Activated T-cell treated with anti-CD3 and anti-CD28 coated beads, Interleukin-2, amount 50 U/mL, for 72 hours (primary cell): ENCODE measurements at regions not wholly inside any gene's neighbourhood (a gene's known extent, or its start where the extent isn't known, plus 50 kb on each side); places are given as distances from the start of the nearest gene placed in this dataset.
A peak's percentile ranks its signal among the peaks of the same experiment; 100 is the strongest.

ENCODE experiments used
- ATAC-seq, 2 donors: fragments of 150-1000 bp; cut with Tn5 transposase; replicated peaks in 1 of 2; 2 replicates each; pipeline ENCODE4 v1.10.0; 2021; ENCODE audit warnings: moderate library complexity in 2 of 2, mild to moderate bottlenecking in 1 of 2
- DNase-seq, 2 donors: peaks; one replicate each; pipeline ENCODE4 v3.0.0; 2021 to 2022; ENCODE audit warnings: mixed read lengths in 1 of 2
- H3K27ac Mint-ChIP-seq: one replicate; pipeline ENCODE4 v1.8.0; 2022; ENCODE audit warnings: mild to moderate bottlenecking, moderate library complexity, mixed read lengths
- H3K27me3 Mint-ChIP-seq: one replicate; pipeline ENCODE4 v1.8.0; 2022; ENCODE audit warnings: low read depth, mixed read lengths
- H3K36me3 Mint-ChIP-seq, 2 donors: one replicate each; pipeline ENCODE4 v1.8.0; 2022; ENCODE audit warnings: mixed read lengths in 2 of 2, mild to moderate bottlenecking in 1 of 2; ENCODE audit not compliant: insufficient read depth in 2 of 2
- H3K4me1 Mint-ChIP-seq: one replicate; pipeline ENCODE4 v1.8.0; 2022; ENCODE audit warnings: low read depth, mixed read lengths
- H3K4me3 Mint-ChIP-seq, 2 donors: one replicate each; pipeline ENCODE4 v1.8.0; 2022; ENCODE audit warnings: mild to moderate bottlenecking in 2 of 2, mixed read lengths in 2 of 2, moderate library complexity in 2 of 2
- H3K9me3 Mint-ChIP-seq, 2 donors: one replicate each; pipeline ENCODE4 v1.8.0; 2022; ENCODE audit warnings: mixed read lengths in 2 of 2

DNA sequence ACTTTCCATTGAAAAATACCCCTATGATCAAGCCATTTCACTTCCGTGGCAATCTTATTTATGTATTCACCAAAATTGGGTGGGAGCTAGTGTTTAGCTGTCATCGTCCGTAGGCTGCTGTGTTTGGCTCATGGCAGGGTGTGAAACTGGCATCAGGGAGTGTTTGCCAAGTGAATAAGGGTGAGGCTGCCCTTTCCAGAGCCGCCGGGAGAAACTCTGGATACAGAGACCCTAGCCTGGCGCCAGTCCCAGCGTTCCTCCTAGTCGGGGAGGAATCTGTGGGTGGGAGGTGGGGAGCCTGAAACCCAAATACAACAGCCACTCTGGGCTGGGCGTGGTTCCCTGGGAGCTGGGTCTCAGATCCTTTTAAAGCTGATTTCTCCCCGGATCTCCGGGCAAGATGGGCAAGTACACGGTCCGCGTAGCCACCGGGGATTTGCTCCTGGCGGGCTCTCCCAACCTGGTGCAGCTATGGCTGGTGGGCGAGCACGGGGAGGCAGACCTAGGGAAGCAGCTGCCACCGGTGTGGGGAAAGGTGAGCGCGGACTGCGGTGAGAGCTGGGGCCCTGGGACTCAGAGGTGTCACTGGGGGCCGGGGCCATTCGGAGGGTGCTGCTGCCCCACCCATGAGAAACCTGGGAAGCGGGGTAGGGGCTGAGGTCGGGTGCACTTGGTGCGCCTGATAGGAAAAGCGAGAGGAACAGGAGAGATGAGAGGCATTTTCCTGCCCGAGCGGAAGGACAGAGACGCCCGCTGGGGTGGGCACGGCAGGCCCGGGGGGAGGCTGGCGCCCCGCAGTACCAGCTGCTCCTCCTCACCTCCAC is 62.1 kb upstream of the TEKT1 start:
- Mint-ChIP-seq H3K27ac (no peak overlapping the region), H3K27me3 (peaks cover 60% of the 10 kb centered on the region), H3K4me1 (no peaks in the 10 kb centered on the region), H3K4me3 (peak overlapping the region in 1 of 2 donors; percentile 11), H3K36me3 (peaks cover 0 to 3% of the 10 kb centered on the region in 2 donors), H3K9me3 (no peaks in the 10 kb centered on the region)
- ATAC-seq (no peak), DNase-seq (no peak)

- DNase-seq (peak; percentile 25 to 38), ATAC-seq (no peak)
- H3K9me3 Mint-ChIP-seq: no peaks in the 10 kb centered on the region
- no peaks in the 10 kb centered on the region for H3K4me1 Mint-ChIP-seq
- H3K27ac Mint-ChIP-seq: no peak overlapping the region
- H3K27me3 Mint-ChIP-seq: peaks cover 58% of the 10 kb centered on the region
- H3K36me3 Mint-ChIP-seq: peaks cover 0 to 3% of the 10 kb centered on the region in 2 donors
- H3K4me3 Mint-ChIP-seq: peak overlapping the region in 1 of 2 donors; percentile 11
These were observed 62.6 kb upstream of the TEKT1 start for GRCh38 chr17:6894206-6894528.

DNA sequence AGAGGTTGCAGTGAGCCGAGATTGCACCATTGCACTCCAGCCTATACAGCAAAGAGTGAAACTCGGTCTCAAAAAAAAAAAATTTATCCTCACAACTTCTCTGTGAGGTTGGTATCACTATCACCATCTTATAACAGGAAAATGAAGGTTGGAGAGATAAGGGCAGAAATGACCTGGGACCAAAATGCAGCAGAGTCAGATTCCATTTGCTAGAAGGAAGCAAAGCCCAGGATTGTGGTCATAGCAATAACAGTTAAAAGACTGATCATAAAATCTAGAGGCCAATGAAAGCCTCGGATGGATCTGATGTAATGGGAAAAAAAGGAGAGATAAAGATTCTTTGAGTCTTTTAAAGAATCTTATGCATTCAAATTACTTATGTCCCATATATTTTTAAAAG is 69.6 kb upstream of the TEKT1 start:
- Mint-ChIP-seq H3K36me3 (no peaks in the 10 kb centered on the region), H3K27me3 (peaks cover 12% of the 10 kb centered on the region), H3K4me1 (no peaks in the 10 kb centered on the region), H3K4me3 (no peak overlapping the region), H3K9me3 (no peaks in the 10 kb centered on the region), H3K27ac (no peak overlapping the region)
- DNase-seq: no peak
- ATAC-seq: no peak

GRCh38 chr17:6903326-6903900 is 71.9 kb upstream of the TEKT1 start:
- H3K27ac Mint-ChIP-seq: no peak overlapping the region
- H3K27me3 Mint-ChIP-seq: no peaks in the 10 kb centered on the region
- no peak for DNase-seq
- ATAC-seq: no peak
- H3K4me3 Mint-ChIP-seq: no peak overlapping the region
- no peaks in the 10 kb centered on the region for H3K4me1 Mint-ChIP-seq
- H3K36me3 Mint-ChIP-seq: no peaks in the 10 kb centered on the region
- no peaks in the 10 kb centered on the region for H3K9me3 Mint-ChIP-seq

DNA sequence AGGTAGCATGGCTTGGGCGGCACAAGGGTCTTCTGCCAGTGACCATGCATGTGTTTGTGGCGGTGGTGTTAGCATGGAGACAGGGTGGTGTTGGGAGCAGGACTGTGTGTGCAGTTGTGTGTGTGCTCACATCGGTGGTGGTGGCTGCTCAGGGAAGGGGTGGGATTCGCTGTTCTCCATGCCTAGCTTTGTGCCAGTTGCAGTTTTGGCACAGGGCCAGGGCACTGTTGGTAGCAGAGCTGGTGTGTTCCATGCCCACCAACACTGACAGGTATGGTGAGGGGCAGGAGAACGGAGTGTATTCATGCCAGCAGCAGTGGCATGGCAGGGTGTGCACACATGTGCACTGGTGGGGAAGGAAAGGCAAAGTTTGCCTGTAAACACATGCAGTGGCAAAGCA is 77.3 kb upstream of the TEKT1 start:
- Mint-ChIP-seq H3K27ac (no peak overlapping the region), H3K9me3 (no peaks in the 10 kb centered on the region), H3K36me3 (no peaks in the 10 kb centered on the region), H3K4me3 (no peak overlapping the region), H3K4me1 (peaks cover 19% of the 10 kb centered on the region), H3K27me3 (peaks cover 6% of the 10 kb centered on the region)
- DNase-seq (no peak), ATAC-seq (no peak)

DNA sequence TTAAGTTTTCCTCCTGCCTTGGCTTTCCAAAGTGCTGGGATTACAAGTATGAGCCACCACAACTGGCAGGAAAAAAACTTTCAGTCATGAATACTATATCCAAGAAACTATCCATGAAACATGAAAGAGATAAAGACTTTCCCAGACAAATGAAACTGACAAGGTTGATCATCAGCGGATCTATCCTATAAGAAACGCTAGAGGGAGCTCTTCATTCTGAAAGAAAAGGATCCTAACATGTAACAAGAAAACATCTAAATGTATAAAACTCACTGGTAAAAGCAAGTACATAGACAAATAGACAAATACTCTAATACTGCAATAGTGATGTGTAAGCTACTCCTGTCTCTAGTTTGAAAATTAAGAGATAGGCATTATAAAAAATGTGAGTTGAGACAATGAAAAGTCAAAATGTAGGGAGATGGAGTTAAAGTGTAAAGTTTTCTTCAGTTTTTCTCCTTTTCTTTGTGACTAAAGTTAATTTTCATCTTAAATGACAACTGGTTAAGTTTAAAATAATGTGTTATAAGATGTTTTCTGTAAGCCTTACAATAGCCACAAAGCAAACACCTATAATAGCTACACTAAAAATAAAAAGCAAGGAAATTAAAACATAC is 79.6 kb upstream of the TEKT1 start:
- no peaks in the 10 kb centered on the region for H3K9me3 Mint-ChIP-seq
- peaks cover 6% of the 10 kb centered on the region for H3K27me3 Mint-ChIP-seq
- ATAC-seq: no peak
- no peak overlapping the region for H3K4me3 Mint-ChIP-seq
- DNase-seq: no peak
- H3K36me3 Mint-ChIP-seq: no peaks in the 10 kb centered on the region
- H3K27ac Mint-ChIP-seq: peak overlapping the region; percentile 72
- H3K4me1 Mint-ChIP-seq: peaks cover 26% of the 10 kb centered on the region

DNA sequence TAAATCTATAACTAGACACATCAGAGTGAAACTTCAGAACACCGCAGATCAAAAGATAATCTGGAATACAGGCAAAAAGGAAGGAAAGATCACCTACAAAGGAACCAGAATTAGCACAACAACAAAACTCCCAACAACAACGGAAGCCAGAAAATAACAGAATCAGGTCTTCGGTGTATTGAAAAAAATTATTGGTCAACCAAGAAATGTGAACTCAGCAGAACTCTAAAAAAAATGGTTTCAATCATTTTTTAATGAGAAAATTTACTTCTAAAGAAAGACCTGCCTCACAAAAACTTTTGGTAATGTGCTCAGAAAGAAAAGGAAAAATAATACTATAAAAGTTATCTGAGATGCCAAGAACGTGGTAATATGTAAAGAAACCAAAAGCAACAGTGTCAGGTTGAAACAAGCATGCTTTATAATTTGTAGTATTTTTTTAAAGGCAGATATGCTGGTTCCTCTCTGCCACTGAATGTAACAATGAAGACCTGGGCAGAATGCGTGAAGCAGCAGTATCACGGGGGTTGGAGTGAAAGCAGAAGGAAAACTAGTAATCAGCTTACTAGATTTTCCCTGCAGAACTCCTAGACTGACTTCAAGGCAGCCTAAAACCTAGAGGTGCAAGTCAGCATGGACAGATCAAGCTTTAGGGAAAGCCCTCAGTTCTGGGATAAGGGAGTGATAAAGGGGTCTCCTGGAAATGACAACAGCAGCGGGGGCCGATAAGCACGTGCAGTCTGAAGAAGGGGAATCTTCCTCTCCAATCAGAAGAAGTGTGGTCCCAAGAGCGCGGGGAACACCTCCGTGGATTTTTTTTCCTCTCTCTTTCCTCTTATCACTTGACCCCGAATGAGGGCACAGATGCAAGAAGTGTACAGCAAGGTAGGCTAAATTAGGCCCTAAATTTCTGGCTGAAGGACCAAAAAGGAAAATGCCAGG is 80.9 kb upstream of the TEKT1 start:
- Mint-ChIP-seq H3K36me3 (no peaks in the 10 kb centered on the region), H3K4me1 (peaks cover 26% of the 10 kb centered on the region), H3K4me3 (peak overlapping the region in 1 of 2 donors; percentile 23), H3K27ac (no peak overlapping the region), H3K9me3 (no peaks in the 10 kb centered on the region), H3K27me3 (peaks cover 6% of the 10 kb centered on the region)
- DNase-seq (no peak), ATAC-seq (no peak)

GRCh38 chr17:6913608-6914443 is 82.0 kb upstream of the ALOX12 start:
- DNase-seq (peak; percentile 78 to 83), ATAC-seq (peak; percentile 77 to 81)
- H3K27me3 Mint-ChIP-seq: peaks cover 6% of the 10 kb centered on the region
- H3K9me3 Mint-ChIP-seq: no peaks in the 10 kb centered on the region
- H3K36me3 Mint-ChIP-seq: no peaks in the 10 kb centered on the region
- H3K4me3 Mint-ChIP-seq: peak overlapping the region; percentile 85 to 97
- peak overlapping the region; percentile 82 for H3K27ac Mint-ChIP-seq
- H3K4me1 Mint-ChIP-seq: peaks cover 26% of the 10 kb centered on the region

GRCh38 chr17:6914711-6915110 is 81.1 kb upstream of the ALOX12 start:
- no peak overlapping the region for H3K27ac Mint-ChIP-seq
- no peaks in the 10 kb centered on the region for H3K9me3 Mint-ChIP-seq
- no peaks in the 10 kb centered on the region for H3K36me3 Mint-ChIP-seq
- DNase-seq (peak in 1 of 2 donors; percentile 11), ATAC-seq (no peak)
- H3K27me3 Mint-ChIP-seq: peaks cover 6% of the 10 kb centered on the region
- peak overlapping the region; percentile 6 to 9 for H3K4me3 Mint-ChIP-seq
- H3K4me1 Mint-ChIP-seq: peaks cover 26% of the 10 kb centered on the region

DNA sequence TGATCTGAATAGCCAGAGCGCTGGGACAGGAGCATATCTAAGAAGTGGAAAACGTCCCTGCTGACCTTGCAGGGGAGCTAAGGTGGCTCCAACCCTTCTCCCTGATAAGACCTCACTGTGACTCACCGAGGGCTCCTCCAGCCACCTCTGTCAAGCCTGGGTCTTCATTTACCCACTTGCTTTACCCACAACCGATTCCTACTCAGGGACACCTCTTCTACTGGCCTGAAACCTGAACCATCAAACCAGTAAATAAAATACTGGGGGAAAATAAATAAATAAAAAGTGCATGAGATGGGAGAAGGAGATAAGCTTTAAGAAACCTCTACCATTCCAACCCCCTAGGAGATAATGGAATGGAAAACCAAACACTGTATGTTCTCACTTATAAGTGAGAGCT is 80.2 kb upstream of the ALOX12 start:
- H3K27me3 Mint-ChIP-seq: peaks cover 6% of the 10 kb centered on the region
- no peak overlapping the region for H3K4me3 Mint-ChIP-seq
- ATAC-seq (no peak), DNase-seq (no peak)
- no peak overlapping the region for H3K27ac Mint-ChIP-seq
- no peaks in the 10 kb centered on the region for H3K36me3 Mint-ChIP-seq
- H3K4me1 Mint-ChIP-seq: peaks cover 26% of the 10 kb centered on the region
- H3K9me3 Mint-ChIP-seq: no peaks in the 10 kb centered on the region

GRCh38 chr17:6919158-6919557 is 76.7 kb upstream of the ALOX12 start:
- DNase-seq (no peak), ATAC-seq (no peak)
- Mint-ChIP-seq H3K4me3 (no peak overlapping the region), H3K9me3 (no peaks in the 10 kb centered on the region), H3K27me3 (no peaks in the 10 kb centered on the region), H3K27ac (no peak overlapping the region), H3K36me3 (no peaks in the 10 kb centered on the region), H3K4me1 (peaks cover 16% of the 10 kb centered on the region)

DNA sequence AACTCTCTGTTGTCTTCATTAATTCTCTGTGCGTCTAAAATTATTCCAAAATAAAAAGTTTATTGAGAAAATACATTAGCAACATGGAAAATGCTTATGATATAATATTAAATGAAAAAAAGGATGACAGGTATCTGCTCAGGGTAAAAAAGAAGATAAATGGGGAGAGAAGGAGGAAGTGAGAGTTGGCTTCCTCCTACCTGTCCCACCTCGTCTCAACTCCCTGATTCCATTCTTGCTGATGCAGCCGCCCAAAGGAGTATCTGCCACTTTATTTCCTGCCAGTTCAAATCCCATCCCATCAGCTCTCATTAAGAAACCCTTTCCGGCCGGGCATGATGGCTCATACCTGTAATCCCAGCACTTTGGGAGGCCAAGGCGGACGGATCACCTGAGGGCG is 72.5 kb upstream of the ALOX12 start:
- H3K9me3 Mint-ChIP-seq: peaks cover 0 to 2% of the 10 kb centered on the region in 2 donors
- H3K27me3 Mint-ChIP-seq: no peaks in the 10 kb centered on the region
- peaks cover 36% of the 10 kb centered on the region for H3K4me1 Mint-ChIP-seq
- peaks cover 2 to 7% of the 10 kb centered on the region in 2 donors for H3K36me3 Mint-ChIP-seq
- no peak overlapping the region for H3K27ac Mint-ChIP-seq
- ATAC-seq (no peak), DNase-seq (no peak)
- H3K4me3 Mint-ChIP-seq: no peak overlapping the region
